Fibroblast of skin of right biceps (primary cell): ENCODE measurements at regions not wholly inside any gene's neighbourhood (a gene's known extent, or its start where the extent isn't known, plus 50 kb on each side); places are given as distances from the start of the nearest gene placed in this dataset.

Experiments
- DNase-seq: peaks from one replicate; pipeline ENCODE4 v3.0.0-alpha.2; 2013

GRCh38 chr11:134537296-134537695 lies 125.3 kb upstream of the B3GAT1 start:
- DNase-seq = no peak

GRCh38 chr11:134536677-134537076 lies 124.6 kb upstream of the B3GAT1 start:
- no peak for DNase-seq

GRCh38 chr11:134536219-134536618 lies 124.2 kb upstream of the B3GAT1 start:
- no peak for DNase-seq

GRCh38 chr11:134535029-134536025 lies 123.3 kb upstream of the B3GAT1 start:
- no peak for DNase-seq

GRCh38 chr11:134533511-134533910 lies 121.5 kb upstream of the B3GAT1 start:
- no peak for DNase-seq

- no peak for DNase-seq
These were observed 120.9 kb upstream of the B3GAT1 start for GRCh38 chr11:134532921-134533421.

- no peak for DNase-seq
These were observed 120.3 kb upstream of the B3GAT1 start for GRCh38 chr11:134532131-134532920.

GRCh38 chr11:134531327-134532130 lies 119.5 kb upstream of the B3GAT1 start:
- no peak for DNase-seq

- DNase-seq = no peak
These were observed 118.7 kb upstream of the B3GAT1 start for GRCh38 chr11:134530636-134531326.

- no peak for DNase-seq
These were observed 117.4 kb upstream of the B3GAT1 start for GRCh38 chr11:134529212-134530096.

- DNase-seq = no peak
These were observed 116.4 kb upstream of the B3GAT1 start for GRCh38 chr11:134528453-134528852.

- DNase-seq = no peak
These were observed 115.6 kb upstream of the B3GAT1 start for GRCh38 chr11:134527382-134528243.

- no peak for DNase-seq
These were observed 113.1 kb upstream of the B3GAT1 start for GRCh38 chr11:134524896-134525845.

GRCh38 chr11:134524201-134524600 lies 112.2 kb upstream of the B3GAT1 start:
- DNase-seq = no peak

GRCh38 chr11:134522782-134523570 lies 110.9 kb upstream of the B3GAT1 start:
- no peak for DNase-seq

GRCh38 chr11:134521452-134522289 lies 109.6 kb upstream of the B3GAT1 start:
- no peak for DNase-seq

GRCh38 chr11:134521001-134521400 lies 109.0 kb upstream of the B3GAT1 start:
- DNase-seq = no peak
